ENCODE measurements at regions not wholly inside any gene's neighbourhood (a gene's known extent, or its start where the extent isn't known, plus 50 kb on each side); places are given as distances from the start of the nearest gene placed in this dataset.

DNA sequence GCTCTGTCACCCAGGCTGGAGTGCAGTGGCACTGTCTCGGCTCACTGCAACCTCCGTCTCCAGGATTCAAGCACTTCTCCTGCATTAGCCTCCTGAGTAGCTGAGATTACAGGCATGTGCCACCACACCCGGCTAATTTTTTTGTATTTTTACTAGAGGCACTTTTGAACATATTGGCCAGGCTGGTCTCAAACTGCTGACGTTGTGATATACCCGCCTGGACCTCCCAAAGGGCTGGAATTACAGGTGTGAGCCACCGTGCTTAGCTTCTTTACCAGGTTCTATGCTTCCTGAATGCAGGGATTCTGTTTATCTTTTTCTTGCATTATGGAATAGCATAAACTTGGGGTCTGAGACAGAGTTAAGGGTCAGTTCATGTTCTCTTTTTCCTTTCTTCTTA, 317.9 kb upstream of the RBFOX1 start:
- TF ChIP-seq, protein P1, sequence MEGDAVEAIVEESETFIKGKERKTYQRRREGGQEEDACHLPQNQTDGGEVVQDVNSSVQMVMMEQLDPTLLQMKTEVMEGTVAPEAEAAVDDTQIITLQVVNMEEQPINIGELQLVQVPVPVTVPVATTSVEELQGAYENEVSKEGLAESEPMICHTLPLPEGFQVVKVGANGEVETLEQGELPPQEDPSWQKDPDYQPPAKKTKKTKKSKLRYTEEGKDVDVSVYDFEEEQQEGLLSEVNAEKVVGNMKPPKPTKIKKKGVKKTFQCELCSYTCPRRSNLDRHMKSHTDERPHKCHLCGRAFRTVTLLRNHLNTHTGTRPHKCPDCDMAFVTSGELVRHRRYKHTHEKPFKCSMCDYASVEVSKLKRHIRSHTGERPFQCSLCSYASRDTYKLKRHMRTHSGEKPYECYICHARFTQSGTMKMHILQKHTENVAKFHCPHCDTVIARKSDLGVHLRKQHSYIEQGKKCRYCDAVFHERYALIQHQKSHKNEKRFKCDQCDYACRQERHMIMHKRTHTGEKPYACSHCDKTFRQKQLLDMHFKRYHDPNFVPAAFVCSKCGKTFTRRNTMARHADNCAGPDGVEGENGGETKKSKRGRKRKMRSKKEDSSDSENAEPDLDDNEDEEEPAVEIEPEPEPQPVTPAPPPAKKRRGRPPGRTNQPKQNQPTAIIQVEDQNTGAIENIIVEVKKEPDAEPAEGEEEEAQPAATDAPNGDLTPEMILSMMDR (IDR thresholded peaks at IDR 0.05; ENCODE audit: insufficient read depth, missing control alignments) = no peak
- no peak for DNase-seq (ENCODE audit: insufficient read length, low spot score)
- no peak for FAIRE-seq

DNA sequence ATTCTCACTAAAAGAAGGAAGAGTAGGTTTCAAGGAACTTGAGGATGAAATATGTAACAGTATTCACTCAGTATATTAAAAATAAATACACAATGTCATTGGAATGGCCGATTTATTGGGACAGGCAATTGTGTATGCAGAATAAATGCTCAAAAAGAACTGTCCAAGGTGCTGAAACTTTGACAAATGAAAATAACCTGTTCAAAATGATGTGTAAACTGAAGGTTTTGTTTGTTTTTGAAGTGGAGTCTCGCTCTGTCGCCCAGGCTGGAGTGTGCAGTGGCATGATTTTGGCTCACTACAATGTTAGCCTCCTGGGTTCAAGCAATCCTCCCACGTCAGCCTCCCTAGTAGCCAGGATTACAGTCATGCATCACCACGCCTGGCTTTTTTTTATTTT, 318.7 kb upstream of the RBFOX1 start:
- FAIRE-seq (no peak), DNase-seq (ENCODE audit: insufficient read length, low spot score) (no peak)
- TF ChIP-seq, protein P1 (IDR thresholded peaks at IDR 0.05; ENCODE audit: insufficient read depth, missing control alignments) = no peak

DNA sequence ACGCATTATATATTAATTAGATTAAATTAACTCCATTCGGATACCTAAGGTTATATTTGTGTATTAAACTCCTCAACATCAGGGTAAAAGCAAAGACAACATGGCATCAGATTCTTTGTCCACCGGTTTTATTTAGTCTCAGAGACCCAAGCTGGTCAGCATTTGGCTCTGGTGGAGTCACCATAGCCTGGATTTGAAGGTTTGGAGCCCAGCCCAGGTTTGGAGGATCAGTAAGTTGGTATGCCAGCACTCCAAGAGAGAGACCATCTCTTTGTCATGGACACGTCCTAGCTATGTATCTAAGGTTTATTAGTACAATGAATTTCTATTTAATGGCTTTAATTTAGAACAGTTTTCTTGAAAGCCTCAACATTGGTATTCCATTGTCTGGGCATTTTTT, 328.4 kb upstream of the RBFOX1 start:
- TF ChIP-seq, protein P1 (IDR thresholded peaks at IDR 0.05; ENCODE audit: insufficient read depth, missing control alignments) = no peak

DNA sequence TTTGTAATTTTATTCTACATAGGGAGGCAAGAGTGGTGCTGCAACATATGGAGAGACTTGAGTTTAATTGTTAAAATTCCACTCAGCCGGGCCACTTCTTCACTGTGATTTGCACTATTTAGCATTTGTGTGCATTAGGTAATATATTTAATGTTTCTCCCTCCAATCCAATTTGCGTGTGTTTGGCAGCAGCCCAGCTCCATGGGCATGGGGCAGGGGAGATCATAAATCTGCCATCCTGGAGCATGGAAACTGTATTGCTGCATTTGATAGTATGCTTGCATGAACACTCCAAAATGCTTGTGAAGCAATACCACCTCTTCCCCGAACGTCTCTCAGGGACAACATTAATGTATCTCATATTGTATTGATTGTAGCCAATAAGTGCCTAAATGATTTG, 339.1 kb upstream of the RBFOX1 start:
- TF ChIP-seq, protein P1 (IDR thresholded peaks at IDR 0.05; ENCODE audit: insufficient read depth, missing control alignments) = no peak
- DNase-seq (ENCODE audit: insufficient read length, low spot score) (no peak), FAIRE-seq (no peak)

More for the DNA sequence above, 328.4 kb upstream of the RBFOX1 start:
- FAIRE-seq (no peak), DNase-seq (ENCODE audit: insufficient read length, low spot score) (no peak)

DNA sequence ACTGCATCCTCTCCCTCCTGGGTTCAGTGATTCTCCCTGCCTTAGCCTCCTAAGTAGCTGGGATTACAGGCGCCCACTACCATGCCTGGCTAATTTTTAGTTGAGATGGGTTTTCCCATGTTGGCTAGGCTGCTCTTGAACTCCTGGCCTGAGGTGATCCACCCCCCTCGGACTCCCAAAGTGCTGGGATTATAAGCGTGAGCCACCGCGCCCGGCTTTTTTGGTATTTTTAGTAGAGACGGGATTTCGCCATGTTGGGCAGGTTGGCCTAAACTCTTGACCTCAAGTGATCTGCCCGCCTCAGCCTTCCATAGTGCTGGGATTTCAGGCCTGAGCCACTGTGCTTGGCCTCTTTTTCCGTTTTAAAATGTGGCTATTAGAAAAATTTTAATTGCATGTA, 343.8 kb upstream of the RBFOX1 start:
- FAIRE-seq (no peak), DNase-seq (ENCODE audit: insufficient read length, low spot score) (no peak)

DNA sequence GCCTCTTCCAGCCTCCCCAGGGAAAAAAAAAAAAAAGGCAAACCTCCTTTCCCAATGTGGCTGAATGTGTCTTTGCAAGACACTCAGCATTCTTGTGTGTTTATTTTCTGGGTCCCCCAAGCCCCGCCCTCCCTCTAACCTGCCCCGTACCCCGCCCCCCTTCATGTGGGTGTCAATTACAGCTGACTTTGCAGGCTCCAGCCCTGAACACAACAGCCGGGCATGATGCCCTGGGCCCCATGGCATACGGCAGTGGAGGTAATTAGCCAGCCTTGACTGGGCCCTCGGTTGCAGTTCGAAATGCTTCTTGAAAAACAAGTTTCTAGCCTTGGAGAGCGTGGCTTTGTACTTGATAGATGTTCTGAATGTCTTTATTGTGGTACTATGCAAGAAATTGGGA, 354.7 kb upstream of the RBFOX1 start:
- FAIRE-seq = no peak
- DNase-seq (ENCODE audit: insufficient read length, low spot score) = no peak

More for the DNA sequence above, 343.8 kb upstream of the RBFOX1 start:
- TF ChIP-seq, protein P1 (IDR thresholded peaks at IDR 0.05; ENCODE audit: insufficient read depth, missing control alignments) = no peak

DNA sequence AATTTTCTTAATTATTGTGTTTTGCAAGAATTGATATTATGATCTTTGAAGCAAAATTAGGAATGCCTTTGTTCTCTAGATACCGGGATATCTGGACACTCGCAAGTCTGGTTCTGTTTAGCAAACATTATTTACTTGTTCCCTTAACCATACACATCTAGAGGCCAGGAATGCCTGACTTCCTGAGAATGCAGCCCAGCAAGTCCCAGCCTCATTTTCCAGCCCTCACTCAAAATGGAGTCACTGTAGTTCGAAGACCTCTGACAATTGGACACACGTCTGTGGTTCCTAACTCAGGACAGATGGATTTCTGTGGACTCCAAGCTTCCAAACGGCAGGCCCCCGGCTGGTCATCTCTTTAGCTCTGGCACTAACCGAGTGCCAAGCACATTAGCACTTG, 355.4 kb upstream of the RBFOX1 start:
- FAIRE-seq (no peak), DNase-seq (ENCODE audit: insufficient read length, low spot score) (no peak)
- TF ChIP-seq, protein P1 (IDR thresholded peaks at IDR 0.05; ENCODE audit: insufficient read depth, missing control alignments) = no peak

More for the DNA sequence above, 354.7 kb upstream of the RBFOX1 start:
- TF ChIP-seq, protein P1 (IDR thresholded peaks at IDR 0.05; ENCODE audit: insufficient read depth, missing control alignments) = no peak
